MM.1S (cell line): ENCODE measurements at regions not wholly inside any gene's neighbourhood (a gene's known extent, or its start where the extent isn't known, plus 50 kb on each side); places are given as distances from the start of the nearest gene placed in this dataset.

Experiments
- DNase-seq: peaks from one replicate; pipeline ENCODE4 v3.0.0-alpha.2; 2015
- H2AFZ ChIP-seq: fragments of 300-600 bp; sonication (generic); 2 replicates; pipeline ENCODE4 v1.6.0; 2016; ENCODE audit warnings: antibody characterized with exemption, low read length
- H3F3A ChIP-seq: fragments of 300-600 bp; sonication (generic); 2 replicates; pipeline ENCODE4 v1.6.1; 2016; ENCODE audit warnings: mild to moderate bottlenecking, antibody characterized with exemption, low read length, moderate library complexity, mixed read lengths; ENCODE audit not compliant: insufficient read depth
- H3K27ac ChIP-seq: fragments of 300-600 bp; sonication (generic); 2 replicates; pipeline ENCODE4 v1.5.1; 2016; ENCODE audit warnings: mild to moderate bottlenecking, low read length
- H3K27me3 ChIP-seq: fragments of 300-600 bp; sonication (generic); replicated peaks from 2 replicates; pipeline ENCODE4 v1.6.0; 2016; ENCODE audit warnings: low read length; ENCODE audit not compliant: insufficient read depth
- H3K36me3 ChIP-seq: fragments of 300-600 bp; sonication (generic); replicated peaks from 2 replicates; pipeline ENCODE4 v1.6.1; 2016; ENCODE audit warnings: mild to moderate bottlenecking, low read length, mixed read lengths; ENCODE audit not compliant: insufficient read depth
- H3K4me1 ChIP-seq: fragments of 300-600 bp; sonication (generic); 2 replicates; pipeline ENCODE4 v1.6.1; 2016; ENCODE audit warnings: low read length, mixed read lengths
- H3K4me2 ChIP-seq: fragments of 300-600 bp; sonication (generic); 2 replicates; pipeline ENCODE4 v1.6.0; 2016; ENCODE audit warnings: low read depth, low read length
- H3K4me3 ChIP-seq: fragments of 300-600 bp; sonication (generic); 2 replicates; pipeline ENCODE4 v1.5.1; 2016; ENCODE audit warnings: low read length, mixed read lengths
- H3K79me2 ChIP-seq: fragments of 300-600 bp; sonication (generic); 2 replicates; pipeline ENCODE4 v1.6.1; 2016; ENCODE audit warnings: mixed run types, low read length, mixed read lengths
- H3K9ac ChIP-seq: fragments of 300-600 bp; sonication (generic); 2 replicates; pipeline ENCODE4 v1.6.1; 2016; ENCODE audit warnings: low read length, mixed read lengths
- H3K9me2 ChIP-seq: fragments of 300-600 bp; sonication (generic); replicated peaks from 2 replicates; pipeline ENCODE4 v1.6.1; 2016; ENCODE audit warnings: mild to moderate bottlenecking, low read length, mixed read lengths; ENCODE audit not compliant: insufficient read depth
- H3K9me3 ChIP-seq: fragments of 300-600 bp; sonication (generic); replicated peaks from 2 replicates; pipeline ENCODE4 v1.6.1; 2016; ENCODE audit warnings: mild to moderate bottlenecking, low read length, mixed read lengths; ENCODE audit not compliant: insufficient read depth
- H4K20me1 ChIP-seq: fragments of 300-600 bp; sonication (generic); 2 replicates; pipeline ENCODE4 v1.6.1; 2016; ENCODE audit warnings: mild to moderate bottlenecking, low read length, moderate library complexity, mixed read lengths; ENCODE audit not compliant: insufficient read depth
- EZH2 ChIP-seq: fragments of 300-600 bp; sonication (generic); optimal IDR thresholded peaks from 2 replicates; pipeline ENCODE3; 2017; ENCODE audit warnings: low read depth, mild to moderate bottlenecking, antibody characterized with exemption, low read length, mixed read lengths
- EZH2phosphoT487 ChIP-seq: fragments of 300-600 bp; sonication (generic); IDR thresholded peaks from 2 replicates; pipeline ENCODE4 v1.6.1; 2018; ENCODE audit warnings: antibody characterized with exemption, low read length
- TF ChIP-seq, protein P1 (sequence below): fragments of 300-600 bp; sonication (generic); IDR thresholded peaks from 2 replicates; pipeline ENCODE4 v1.5.1; 2016; ENCODE audit warnings: antibody characterized with exemption, low read length, mixed read lengths

DNA sequence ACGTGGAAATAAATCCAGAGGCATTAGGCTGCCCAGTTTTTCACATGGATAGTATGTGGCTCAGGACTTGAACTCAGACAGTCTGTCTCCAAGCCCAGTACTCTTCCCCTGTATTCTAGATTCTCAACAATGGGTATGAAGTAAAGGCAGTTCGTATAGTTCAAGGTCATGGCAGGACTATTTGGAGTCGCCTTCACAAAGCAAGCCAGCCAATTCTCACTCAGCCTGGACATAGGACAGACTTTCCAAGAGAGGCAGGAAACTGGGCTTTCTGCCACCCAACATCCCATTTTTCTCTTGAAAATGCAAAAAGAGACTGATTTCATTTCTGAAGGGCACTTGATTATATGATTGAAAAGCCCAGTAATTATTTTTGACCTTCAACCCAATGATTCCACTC is 111.0 kb downstream of the EDN1 start:
- Histone ChIP-seq H3K9me2 (no peaks in the 10 kb centered on the region), H3K27ac (no peak overlapping the region), H3K4me3 (no peak overlapping the region)

DNA sequence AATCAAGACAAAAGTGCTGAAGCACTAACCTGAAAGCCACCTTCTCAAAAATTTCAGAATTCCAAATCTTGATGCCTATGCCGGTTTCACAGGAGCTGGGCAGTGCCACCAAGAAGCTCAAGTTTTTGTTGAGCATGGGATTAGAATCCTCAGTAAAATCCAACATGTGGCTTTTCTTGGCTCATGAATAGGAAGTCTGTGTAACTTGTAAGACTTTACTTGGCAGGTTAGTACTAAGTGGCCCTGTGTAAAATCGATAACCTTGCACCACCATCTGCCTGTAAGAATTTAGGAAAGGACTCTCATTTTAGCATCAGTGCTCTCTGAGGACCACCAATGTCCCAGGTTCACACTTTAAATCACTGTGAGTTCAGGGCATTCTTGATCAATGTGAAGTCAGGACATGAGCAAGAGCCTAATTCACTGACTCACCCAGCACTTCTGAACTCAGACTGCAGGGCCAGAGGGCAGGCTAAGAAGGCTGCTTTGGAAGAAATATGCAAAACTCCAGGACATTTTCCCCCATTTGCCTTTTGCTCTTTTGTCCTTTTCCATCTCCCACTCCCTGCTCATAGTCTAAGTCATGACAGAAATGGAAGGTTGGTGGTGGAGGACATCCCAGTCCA is 113.2 kb downstream of the EDN1 start:
- no peak for DNase-seq
- Histone ChIP-seq H3K79me2 (no peaks in the 10 kb centered on the region), H3K4me3 (no peak overlapping the region), H3K9me2 (no peaks in the 10 kb centered on the region), H3K36me3 (no peaks in the 10 kb centered on the region), H3K9ac (no peak overlapping the region), H4K20me1 (no peaks in the 10 kb centered on the region), H3K4me2 (no peak overlapping the region), H3K9me3 (no peaks in the 10 kb centered on the region), H3K27ac (no peak overlapping the region), H3K4me1 (no peaks in the 10 kb centered on the region), H3K27me3 (no peaks in the 10 kb centered on the region), H3F3A (no peaks in the 10 kb centered on the region), H2AFZ (no peak overlapping the region)
- TF ChIP-seq, protein P1, sequence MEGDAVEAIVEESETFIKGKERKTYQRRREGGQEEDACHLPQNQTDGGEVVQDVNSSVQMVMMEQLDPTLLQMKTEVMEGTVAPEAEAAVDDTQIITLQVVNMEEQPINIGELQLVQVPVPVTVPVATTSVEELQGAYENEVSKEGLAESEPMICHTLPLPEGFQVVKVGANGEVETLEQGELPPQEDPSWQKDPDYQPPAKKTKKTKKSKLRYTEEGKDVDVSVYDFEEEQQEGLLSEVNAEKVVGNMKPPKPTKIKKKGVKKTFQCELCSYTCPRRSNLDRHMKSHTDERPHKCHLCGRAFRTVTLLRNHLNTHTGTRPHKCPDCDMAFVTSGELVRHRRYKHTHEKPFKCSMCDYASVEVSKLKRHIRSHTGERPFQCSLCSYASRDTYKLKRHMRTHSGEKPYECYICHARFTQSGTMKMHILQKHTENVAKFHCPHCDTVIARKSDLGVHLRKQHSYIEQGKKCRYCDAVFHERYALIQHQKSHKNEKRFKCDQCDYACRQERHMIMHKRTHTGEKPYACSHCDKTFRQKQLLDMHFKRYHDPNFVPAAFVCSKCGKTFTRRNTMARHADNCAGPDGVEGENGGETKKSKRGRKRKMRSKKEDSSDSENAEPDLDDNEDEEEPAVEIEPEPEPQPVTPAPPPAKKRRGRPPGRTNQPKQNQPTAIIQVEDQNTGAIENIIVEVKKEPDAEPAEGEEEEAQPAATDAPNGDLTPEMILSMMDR, result no peak
- TF ChIP-seq EZH2 (no peak), EZH2phosphoT487 (no peak)

More for the DNA sequence above, 111.0 kb downstream of the EDN1 start:
- no peak for DNase-seq
- Histone ChIP-seq H3K4me1 (no peaks in the 10 kb centered on the region), H3F3A (no peaks in the 10 kb centered on the region), H3K9me3 (no peaks in the 10 kb centered on the region), H3K36me3 (no peaks in the 10 kb centered on the region), H3K79me2 (no peaks in the 10 kb centered on the region), H3K9ac (no peak overlapping the region), H3K4me2 (no peak overlapping the region), H2AFZ (no peak overlapping the region), H4K20me1 (no peaks in the 10 kb centered on the region), H3K27me3 (no peaks in the 10 kb centered on the region)
- TF ChIP-seq EZH2phosphoT487 (no peak), EZH2 (no peak)
- TF ChIP-seq, protein P1, result no peak

DNA sequence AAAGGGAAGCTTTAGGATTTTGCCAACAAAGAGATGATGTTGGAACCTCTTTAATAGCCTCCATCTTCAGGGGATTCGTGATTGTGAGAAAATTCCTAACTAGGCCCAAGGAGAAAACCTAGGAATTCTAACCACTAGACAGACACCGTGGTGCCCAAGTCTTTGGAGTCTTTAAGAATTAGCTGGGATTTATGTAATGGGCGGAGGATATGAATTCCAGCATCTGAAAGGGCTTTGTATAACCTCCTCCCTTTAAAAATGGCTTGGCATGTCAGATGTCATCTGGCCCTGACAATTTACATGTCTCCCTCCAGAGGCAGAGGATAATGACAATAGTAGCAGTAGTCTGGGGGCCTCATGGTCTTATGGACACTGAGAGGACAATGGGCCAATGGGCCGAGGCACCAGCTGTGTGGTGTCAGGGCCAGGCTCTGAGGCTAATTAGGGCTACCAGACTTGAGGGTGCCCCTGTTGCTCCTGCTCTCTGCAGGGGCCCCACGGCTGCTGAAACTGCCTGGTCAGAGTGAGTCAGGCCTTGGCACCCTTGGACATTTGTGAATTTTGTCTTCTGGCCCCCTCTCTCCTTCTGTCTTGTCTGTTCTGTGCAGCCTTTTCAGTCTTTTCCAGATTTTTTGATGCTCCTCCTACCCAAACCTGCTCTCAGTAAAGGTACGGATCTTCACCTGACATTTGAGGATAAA is 113.9 kb downstream of the EDN1 start:
- H3K4me2 ChIP-seq, result no peak overlapping the region
- no peak overlapping the region for H3K4me3 ChIP-seq
- H3K79me2 ChIP-seq, result no peaks in the 10 kb centered on the region
- H2AFZ ChIP-seq, result no peak overlapping the region
- no peaks in the 10 kb centered on the region for H3F3A ChIP-seq
- no peaks in the 10 kb centered on the region for H3K9me3 ChIP-seq
- no peaks in the 10 kb centered on the region for H3K36me3 ChIP-seq
- H3K9me2 ChIP-seq, result no peaks in the 10 kb centered on the region
- no peaks in the 10 kb centered on the region for H3K27me3 ChIP-seq
- H3K27ac ChIP-seq, result no peak overlapping the region
- DNase-seq, result no peak
- no peaks in the 10 kb centered on the region for H4K20me1 ChIP-seq
- no peak overlapping the region for H3K9ac ChIP-seq
- H3K4me1 ChIP-seq, result no peaks in the 10 kb centered on the region
- TF ChIP-seq, protein P1, result no peak
- TF ChIP-seq EZH2 (no peak), EZH2phosphoT487 (no peak)
